Stomach (tissue), 8 donors: ENCODE measurements at regions not wholly inside any gene's neighbourhood (a gene's known extent, or its start where the extent isn't known, plus 50 kb on each side); places are given as distances from the start of the nearest gene placed in this dataset.
"Not testable (repeated sequence)": the region's sequence is repeated elsewhere in the genome, so short reads cannot be mapped to it uniquely, and the experiment has no call there.

Source experiments
- DNase-seq, 2 donors: peaks; one replicate each; pipeline versions ENCODE4 v3.0.0 to v3.0.0-alpha.2; 2013 to 2019
- H3K27ac ChIP-seq, 5 donors: fragments of 200-600 bp in 4 of 5; sonication (generic) in 4 of 5; one replicate each; pipeline ENCODE4 v1.5.1; 2013 to 2019; ENCODE audit warnings: mild to moderate bottlenecking in 1 of 5, moderate library complexity in 1 of 5
- H3K27me3 ChIP-seq, 3 donors: fragments of 200-600 bp; sonication (generic); one replicate each; pipeline ENCODE4 v1.5.1; 2017 to 2019; ENCODE audit warnings: mixed run types in 1 of 3
- H3K36me3 ChIP-seq, 4 donors: fragments of 200-600 bp; sonication (generic); 1 replicate in 3 of 4; 2 replicates in 1 of 4; pipeline ENCODE4 v1.5.1; 2016 to 2019
- H3K4me1 ChIP-seq, 4 donors: fragments of 200-600 bp; sonication (generic); one replicate each; pipeline ENCODE4 v1.5.1; 2016 to 2019
- H3K4me3 ChIP-seq, 4 donors: fragments of 200-600 bp; sonication (generic) in 3 of 4; one replicate each; pipeline ENCODE4 v1.5.1; 2016 to 2019; ENCODE audit warnings: mild to moderate bottlenecking in 1 of 4
- H3K9me3 ChIP-seq, 4 donors: fragments of 200-600 bp; sonication (generic); one replicate each; pipeline ENCODE4 v1.5.1; 2016 to 2019
- CTCF ChIP-seq, 7 experiments: fragments of 450-650 bp in 4 of 7; fragments of 200-600 bp in 3 of 7; sonication (generic) in 3 of 7; IDR thresholded peaks; one replicate each; pipeline ENCODE4 v1.5.1; 2016 to 2019; ENCODE audit warnings: antibody characterized with exemption in 7 of 7, control low read depth in 2 of 7, mild to moderate bottlenecking in 1 of 7
- EP300 ChIP-seq: sonication (generic); formaldehyde crosslinking; IDR thresholded peaks from one replicate; pipeline ENCODE4 v1.6.1; 2017; ENCODE audit warnings: antibody characterized with exemption
- POLR2A ChIP-seq, 4 donors: fragments of 450-650 bp; IDR thresholded peaks; one replicate each; pipeline ENCODE4 v1.6.1; 2016; ENCODE audit warnings: antibody characterized with exemption in 4 of 4, control low read depth in 2 of 4, mild to moderate bottlenecking in 1 of 4, moderate library complexity in 1 of 4
- POLR2AphosphoS5 ChIP-seq, 3 donors: sonication (generic); formaldehyde crosslinking; IDR thresholded peaks; one replicate each; pipeline ENCODE4 v1.6.1; 2016; ENCODE audit warnings: antibody characterized with exemption in 3 of 3
- WGBS, 5 donors: extraction: QIAGEN DNeasy Blood & Tissue Kit in 3 of 5; methylation state at CpG; one replicate each; pipeline versions ENCODE4 v1.1.5 to v1.1.7; 2013 to 2018; 5-methylcytosine and 5-hydroxymethylcytosine counted together
- intact Hi-C: fragments of 100-400 bp; cut with DNase I; formaldehyde crosslinking; loops from one replicate; pipeline ENCODE4 v1.15.1; 2023; ENCODE audit warnings: low total_unique reads
- donor health status: healthy with polysubstance abuse.
- donor health status: Bipolar disorder and iron deficiency.
- donor health status: healthy.

GRCh38 chr6:113220832-113221231 is 636.3 kb upstream of the MARCKS start:
- 84 to 97% (median 94%) methylated on average over 2 of the region's 2 CpGs for WGBS, 5 donors
- no peak for DNase-seq
- Histone ChIP-seq H3K27me3 (no peaks in the 10 kb centered on the region), H3K36me3 (no peaks in the 10 kb centered on the region), H3K4me1 (no peaks in the 10 kb centered on the region), H3K4me3 (no peak overlapping the region), H3K9me3 (no peaks in the 10 kb centered on the region), H3K27ac (no peak overlapping the region)
- intact Hi-C loops = no loop called here
- TF ChIP-seq EP300 (no peak), CTCF (IDR thresholded peaks at IDR 0.05) (no peak), POLR2AphosphoS5 (IDR thresholded peaks at IDR 0.05) (no peak), POLR2A (IDR thresholded peaks at IDR 0.05) (no peak)

GRCh38 chr6:113221850-113222249 is 635.3 kb upstream of the MARCKS start:
- H3K27ac ChIP-seq = no peak overlapping the region
- no peak for DNase-seq
- TF ChIP-seq CTCF (IDR thresholded peaks at IDR 0.05) (no peak), POLR2A (IDR thresholded peaks at IDR 0.05) (no peak), EP300 (no peak), POLR2AphosphoS5 (IDR thresholded peaks at IDR 0.05) (no peak)
- intact Hi-C loops = no loop called here
- no peaks in the 10 kb centered on the region for H3K27me3 ChIP-seq
- H3K36me3 ChIP-seq = no peaks in the 10 kb centered on the region
- H3K4me3 ChIP-seq = no peak overlapping the region
- WGBS, 5 donors = 85 to 91% (median 90%) methylated on average over 20 of the region's 20 CpGs
- no peaks in the 10 kb centered on the region for H3K9me3 ChIP-seq
- H3K4me1 ChIP-seq = no peaks in the 10 kb centered on the region

GRCh38 chr6:113246186-113246585 is 611.0 kb upstream of the MARCKS start:
- Histone ChIP-seq H3K4me3 (no peak overlapping the region), H3K9me3 (no peaks in the 10 kb centered on the region), H3K27ac (no peak overlapping the region), H3K4me1 (no peaks in the 10 kb centered on the region), H3K36me3 (no peaks in the 10 kb centered on the region), H3K27me3 (no peaks in the 10 kb centered on the region)
- WGBS, 5 donors = 84 to 95% (median 90%) methylated on average over 1 of the region's 1 CpG
- no peak for TF ChIP-seq CTCF (IDR thresholded peaks at IDR 0.05)
- no peak for TF ChIP-seq EP300
- TF ChIP-seq POLR2A (IDR thresholded peaks at IDR 0.05) = no peak
- no peak for TF ChIP-seq POLR2AphosphoS5 (IDR thresholded peaks at IDR 0.05)
- intact Hi-C loops = no loop called here
- DNase-seq = no peak

GRCh38 chr6:113248532-113248931 is 608.6 kb upstream of the MARCKS start:
- peaks cover 0 to 4% (median 0%) of the 10 kb centered on the region in 4 donors for H3K9me3 ChIP-seq
- no peak overlapping the region for H3K4me3 ChIP-seq
- H3K27ac ChIP-seq = no peak overlapping the region
- 65 to 74% (median 65%) methylated on average over 2 of the region's 2 CpGs; no CpG with 5 or more reads in 2 of the 5 donors for WGBS, 5 donors
- intact Hi-C loops = no loop called here
- no peaks in the 10 kb centered on the region for H3K27me3 ChIP-seq
- no peaks in the 10 kb centered on the region for H3K36me3 ChIP-seq
- H3K4me1 ChIP-seq = no peaks in the 10 kb centered on the region
- TF ChIP-seq POLR2A (IDR thresholded peaks at IDR 0.05) (no peak), CTCF (IDR thresholded peaks at IDR 0.05) (no peak), POLR2AphosphoS5 (IDR thresholded peaks at IDR 0.05) (no peak), EP300 (no peak)
- no peak for DNase-seq

- H3K4me3 ChIP-seq, intact Hi-C loops, H3K9me3 ChIP-seq: not testable (repeated sequence)
Observed at GRCh38 chr6:113254194-113254593, 603.0 kb upstream of the MARCKS start.

More at GRCh38 chr6:113254194-113254593, 603.0 kb upstream of the MARCKS start:
- not testable (repeated sequence) for DNase-seq, H3K36me3 ChIP-seq, H3K27me3 ChIP-seq, H3K27ac ChIP-seq, H3K4me1 ChIP-seq
